ENCODE measurements at regions not wholly inside any gene's neighbourhood (a gene's known extent, or its start where the extent isn't known, plus 50 kb on each side); places are given as distances from the start of the nearest gene placed in this dataset.

DNA sequence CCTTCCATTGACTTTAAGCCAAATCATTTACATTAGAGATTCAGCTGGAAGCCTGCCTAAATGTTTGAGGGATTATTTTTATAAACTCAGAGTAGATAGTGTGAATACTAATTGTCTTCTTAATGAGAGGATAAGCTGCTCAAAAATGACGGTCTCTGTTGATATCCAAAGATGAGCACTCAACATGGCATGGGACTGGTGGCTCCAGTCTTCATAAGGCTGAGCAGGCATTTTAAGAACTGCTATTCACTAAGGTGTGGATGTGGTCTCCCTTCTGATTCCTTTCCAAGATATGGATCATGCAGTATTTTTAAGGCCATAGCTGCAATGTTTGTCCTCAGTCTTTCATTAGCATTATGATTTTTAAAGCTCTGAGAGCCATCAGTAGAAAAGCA is 377.5 kb upstream of the RIOK2 start:
- no peaks in the 10 kb centered on the region for H3K4me1 Mint-ChIP-seq
- no peaks in the 10 kb centered on the region for H3K27me3 Mint-ChIP-seq (ENCODE audit: low read depth)
- TF ChIP-seq ZNF671 (CRISPR knock-in tag; IDR thresholded peaks at IDR 0.05), result no peak
- no peak for TF ChIP-seq FOXP1 (CRISPR knock-in tag; IDR thresholded peaks at IDR 0.05; ENCODE audit: borderline replicate concordance)
- TF ChIP-seq, protein P1, sequence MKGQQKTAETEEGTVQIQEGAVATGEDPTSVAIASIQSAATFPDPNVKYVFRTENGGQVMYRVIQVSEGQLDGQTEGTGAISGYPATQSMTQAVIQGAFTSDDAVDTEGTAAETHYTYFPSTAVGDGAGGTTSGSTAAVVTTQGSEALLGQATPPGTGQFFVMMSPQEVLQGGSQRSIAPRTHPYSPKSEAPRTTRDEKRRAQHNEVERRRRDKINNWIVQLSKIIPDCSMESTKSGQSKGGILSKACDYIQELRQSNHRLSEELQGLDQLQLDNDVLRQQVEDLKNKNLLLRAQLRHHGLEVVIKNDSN (CRISPR knock-in tag; IDR thresholded peaks at IDR 0.05), result no peak
- no peak for TF ChIP-seq NR2C2 (CRISPR knock-in tag; IDR thresholded peaks at IDR 0.05)
- DNase-seq (ENCODE audit: low spot score), result no peak
- H3K27ac Mint-ChIP-seq, result no peak overlapping the region
- no peak overlapping the region for H3K4me3 Mint-ChIP-seq
- no peaks in the 10 kb centered on the region for H3K36me3 Mint-ChIP-seq
- no peak for ATAC-seq
- H3K9me3 Mint-ChIP-seq, result peaks cover 20% of the 10 kb centered on the region
- ChIA-PET CTCF (no interaction called here), POLR2A (no interaction called here)

DNA sequence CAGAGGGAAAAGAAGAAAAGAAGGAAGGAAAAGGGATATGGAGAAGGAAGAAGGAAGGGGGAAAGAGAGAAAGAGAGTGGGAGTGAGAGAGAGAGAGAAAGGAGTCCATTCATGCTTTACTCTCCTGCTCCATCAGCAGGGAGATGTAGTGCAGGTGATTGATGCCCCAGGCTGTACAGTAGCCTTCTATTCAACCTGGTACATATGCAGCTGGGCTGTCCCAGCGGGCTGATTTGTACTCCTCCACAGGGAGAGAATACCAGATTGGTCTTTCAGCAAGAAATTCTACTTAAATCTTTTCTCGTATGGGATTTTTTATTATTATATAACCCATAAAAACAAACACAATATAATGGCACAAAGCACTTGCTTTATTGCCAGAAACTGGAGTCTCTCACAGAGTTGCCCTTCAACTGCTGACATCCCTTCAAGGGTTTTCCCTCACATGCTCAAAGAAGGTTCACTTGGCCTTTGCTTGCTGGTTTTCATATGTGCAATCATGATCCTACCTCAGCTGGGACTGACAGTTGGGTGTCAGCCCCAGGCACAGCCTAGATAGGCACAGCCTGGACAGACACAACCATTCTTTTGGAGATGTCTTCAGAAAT is 380.1 kb upstream of the RIOK2 start:
- CTCF ChIA-PET, result no interaction called here

More for the DNA sequence above, 380.1 kb upstream of the RIOK2 start:
- TF ChIP-seq GTF2I (CRISPR knock-in tag; conservative IDR thresholded peaks at IDR 0.05), result no peak
- TF ChIP-seq, protein P2, sequence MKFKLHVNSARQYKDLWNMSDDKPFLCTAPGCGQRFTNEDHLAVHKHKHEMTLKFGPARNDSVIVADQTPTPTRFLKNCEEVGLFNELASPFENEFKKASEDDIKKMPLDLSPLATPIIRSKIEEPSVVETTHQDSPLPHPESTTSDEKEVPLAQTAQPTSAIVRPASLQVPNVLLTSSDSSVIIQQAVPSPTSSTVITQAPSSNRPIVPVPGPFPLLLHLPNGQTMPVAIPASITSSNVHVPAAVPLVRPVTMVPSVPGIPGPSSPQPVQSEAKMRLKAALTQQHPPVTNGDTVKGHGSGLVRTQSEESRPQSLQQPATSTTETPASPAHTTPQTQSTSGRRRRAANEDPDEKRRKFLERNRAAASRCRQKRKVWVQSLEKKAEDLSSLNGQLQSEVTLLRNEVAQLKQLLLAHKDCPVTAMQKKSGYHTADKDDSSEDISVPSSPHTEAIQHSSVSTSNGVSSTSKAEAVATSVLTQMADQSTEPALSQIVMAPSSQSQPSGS (CRISPR knock-in tag; IDR thresholded peaks at IDR 0.05; ENCODE audit: borderline replicate concordance, low read depth), result no peak
- TF ChIP-seq RELA (CRISPR knock-in tag; IDR thresholded peaks at IDR 0.05; ENCODE audit: borderline replicate concordance), result no peak
- TF ChIP-seq, protein P3, sequence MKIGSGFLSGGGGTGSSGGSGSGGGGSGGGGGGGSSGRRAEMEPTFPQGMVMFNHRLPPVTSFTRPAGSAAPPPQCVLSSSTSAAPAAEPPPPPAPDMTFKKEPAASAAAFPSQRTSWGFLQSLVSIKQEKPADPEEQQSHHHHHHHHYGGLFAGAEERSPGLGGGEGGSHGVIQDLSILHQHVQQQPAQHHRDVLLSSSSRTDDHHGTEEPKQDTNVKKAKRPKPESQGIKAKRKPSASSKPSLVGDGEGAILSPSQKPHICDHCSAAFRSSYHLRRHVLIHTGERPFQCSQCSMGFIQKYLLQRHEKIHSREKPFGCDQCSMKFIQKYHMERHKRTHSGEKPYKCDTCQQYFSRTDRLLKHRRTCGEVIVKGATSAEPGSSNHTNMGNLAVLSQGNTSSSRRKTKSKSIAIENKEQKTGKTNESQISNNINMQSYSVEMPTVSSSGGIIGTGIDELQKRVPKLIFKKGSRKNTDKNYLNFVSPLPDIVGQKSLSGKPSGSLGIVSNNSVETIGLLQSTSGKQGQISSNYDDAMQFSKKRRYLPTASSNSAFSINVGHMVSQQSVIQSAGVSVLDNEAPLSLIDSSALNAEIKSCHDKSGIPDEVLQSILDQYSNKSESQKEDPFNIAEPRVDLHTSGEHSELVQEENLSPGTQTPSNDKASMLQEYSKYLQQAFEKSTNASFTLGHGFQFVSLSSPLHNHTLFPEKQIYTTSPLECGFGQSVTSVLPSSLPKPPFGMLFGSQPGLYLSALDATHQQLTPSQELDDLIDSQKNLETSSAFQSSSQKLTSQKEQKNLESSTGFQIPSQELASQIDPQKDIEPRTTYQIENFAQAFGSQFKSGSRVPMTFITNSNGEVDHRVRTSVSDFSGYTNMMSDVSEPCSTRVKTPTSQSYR (CRISPR knock-in tag; IDR thresholded peaks at IDR 0.05), result no peak
- TF ChIP-seq, protein P4, sequence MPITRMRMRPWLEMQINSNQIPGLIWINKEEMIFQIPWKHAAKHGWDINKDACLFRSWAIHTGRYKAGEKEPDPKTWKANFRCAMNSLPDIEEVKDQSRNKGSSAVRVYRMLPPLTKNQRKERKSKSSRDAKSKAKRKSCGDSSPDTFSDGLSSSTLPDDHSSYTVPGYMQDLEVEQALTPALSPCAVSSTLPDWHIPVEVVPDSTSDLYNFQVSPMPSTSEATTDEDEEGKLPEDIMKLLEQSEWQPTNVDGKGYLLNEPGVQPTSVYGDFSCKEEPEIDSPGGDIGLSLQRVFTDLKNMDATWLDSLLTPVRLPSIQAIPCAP (CRISPR knock-in tag; IDR thresholded peaks at IDR 0.05), result no peak
- TF ChIP-seq, protein P5, sequence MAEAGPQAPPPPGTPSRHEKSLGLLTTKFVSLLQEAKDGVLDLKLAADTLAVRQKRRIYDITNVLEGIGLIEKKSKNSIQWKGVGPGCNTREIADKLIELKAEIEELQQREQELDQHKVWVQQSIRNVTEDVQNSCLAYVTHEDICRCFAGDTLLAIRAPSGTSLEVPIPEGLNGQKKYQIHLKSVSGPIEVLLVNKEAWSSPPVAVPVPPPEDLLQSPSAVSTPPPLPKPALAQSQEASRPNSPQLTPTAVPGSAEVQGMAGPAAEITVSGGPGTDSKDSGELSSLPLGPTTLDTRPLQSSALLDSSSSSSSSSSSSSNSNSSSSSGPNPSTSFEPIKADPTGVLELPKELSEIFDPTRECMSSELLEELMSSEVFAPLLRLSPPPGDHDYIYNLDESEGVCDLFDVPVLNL (CRISPR knock-in tag; IDR thresholded peaks at IDR 0.05; ENCODE audit: borderline replicate concordance, low read depth), result no peak
- no peak for TF ChIP-seq ZNF423 (CRISPR knock-in tag; IDR thresholded peaks at IDR 0.05)
- TF ChIP-seq, protein P6, sequence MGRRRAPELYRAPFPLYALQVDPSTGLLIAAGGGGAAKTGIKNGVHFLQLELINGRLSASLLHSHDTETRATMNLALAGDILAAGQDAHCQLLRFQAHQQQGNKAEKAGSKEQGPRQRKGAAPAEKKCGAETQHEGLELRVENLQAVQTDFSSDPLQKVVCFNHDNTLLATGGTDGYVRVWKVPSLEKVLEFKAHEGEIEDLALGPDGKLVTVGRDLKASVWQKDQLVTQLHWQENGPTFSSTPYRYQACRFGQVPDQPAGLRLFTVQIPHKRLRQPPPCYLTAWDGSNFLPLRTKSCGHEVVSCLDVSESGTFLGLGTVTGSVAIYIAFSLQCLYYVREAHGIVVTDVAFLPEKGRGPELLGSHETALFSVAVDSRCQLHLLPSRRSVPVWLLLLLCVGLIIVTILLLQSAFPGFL (CRISPR knock-in tag; IDR thresholded peaks at IDR 0.05; ENCODE audit: borderline replicate concordance), result no peak
- no peak for TF ChIP-seq CREB1 (CRISPR knock-in tag; IDR thresholded peaks at IDR 0.05)
- TF ChIP-seq MYBL2 (CRISPR knock-in tag; IDR thresholded peaks at IDR 0.05), result no peak
- no peak for TF ChIP-seq TCF7 (CRISPR knock-in tag; IDR thresholded peaks at IDR 0.05; ENCODE audit: low read depth)
- TF ChIP-seq SMAD4 (CRISPR knock-in tag; IDR thresholded peaks at IDR 0.05), result no peak
- no peak for TF ChIP-seq FOXK1 (CRISPR knock-in tag; IDR thresholded peaks at IDR 0.05)
- H3K4me1 Mint-ChIP-seq, result no peaks in the 10 kb centered on the region
- H3K27me3 Mint-ChIP-seq (ENCODE audit: low read depth), result no peaks in the 10 kb centered on the region
- POLR2A ChIA-PET, result no interaction called here
- peaks cover 38% of the 10 kb centered on the region for H3K9me3 Mint-ChIP-seq
- no peak overlapping the region for H3K27ac Mint-ChIP-seq
- H3K36me3 Mint-ChIP-seq, result peaks cover 19% of the 10 kb centered on the region
- no peak overlapping the region for H3K4me3 Mint-ChIP-seq
- DNase-seq (ENCODE audit: low spot score), result no peak
- no peak for ATAC-seq

All from WTC11 (cell line).